ENCODE measurements at regions not wholly inside any gene's neighbourhood (a gene's known extent, or its start where the extent isn't known, plus 50 kb on each side); places are given as distances from the start of the nearest gene placed in this dataset.

- Mint-ChIP-seq H3K27ac (no peak overlapping the region), H3K4me3 (no peak overlapping the region), H3K9me3 (no peaks in the 10 kb centered on the region), H3K4me1 (peaks cover 31% of the 10 kb centered on the region), H3K36me3 (ENCODE audit: low read depth) (no peaks in the 10 kb centered on the region), H3K27me3 (ENCODE audit: insufficient read depth) (peaks cover 31% of the 10 kb centered on the region)
- Histone ChIP-seq H3K4me3 (ENCODE audit: low read length) (no peak overlapping the region), H3K9me3 (ENCODE audit: control insufficient read depth, low read length) (no peaks in the 10 kb centered on the region), H3K27me3 (ENCODE audit: control insufficient read depth, insufficient read depth, low read length, poor library complexity, severe bottlenecking) (no peaks in the 10 kb centered on the region), H3K36me3 (ENCODE audit: control insufficient read depth, insufficient read depth, low read length) (no peaks in the 10 kb centered on the region), H3K9ac (ENCODE audit: extremely low read depth, low read length, poor library complexity, severe bottlenecking) (no peak overlapping the region), H3K27ac (ENCODE audit: low read depth, low read length) (no peak overlapping the region), H3K4me1 (ENCODE audit: control insufficient read depth, insufficient read depth, low read length) (peaks cover 7% of the 10 kb centered on the region)
- TF ChIP-seq CTCF (conservative IDR thresholded peaks at IDR 0.05), result no peak
- WGBS, 2 experiments (ENCODE audit: insufficient coverage in 1 of 2, insufficient read length in 1 of 2), result 96 to 100% methylated on average over 3 to 6 of the region's 6 CpGs
- no peak for DNase-seq
Measured at GRCh38 chr10:52450762-52451291, 136.7 kb downstream of the DKK1 start.

- Histone ChIP-seq H3K4me3 (ENCODE audit: low read length) (no peak overlapping the region), H3K27me3 (ENCODE audit: control insufficient read depth, insufficient read depth, low read length, poor library complexity, severe bottlenecking) (no peaks in the 10 kb centered on the region), H3K36me3 (ENCODE audit: control insufficient read depth, insufficient read depth, low read length) (no peaks in the 10 kb centered on the region), H3K9me3 (ENCODE audit: control insufficient read depth, low read length) (no peaks in the 10 kb centered on the region), H3K9ac (ENCODE audit: extremely low read depth, low read length, poor library complexity, severe bottlenecking) (no peak overlapping the region), H3K4me1 (ENCODE audit: control insufficient read depth, insufficient read depth, low read length) (peaks cover 7% of the 10 kb centered on the region), H3K27ac (ENCODE audit: low read depth, low read length) (no peak overlapping the region)
- no peaks in the 10 kb centered on the region for H3K36me3 Mint-ChIP-seq (ENCODE audit: low read depth)
- TF ChIP-seq CTCF (conservative IDR thresholded peaks at IDR 0.05), result no peak
- no peak for DNase-seq
- H3K27me3 Mint-ChIP-seq (ENCODE audit: insufficient read depth), result peaks cover 31% of the 10 kb centered on the region
- H3K4me1 Mint-ChIP-seq, result peaks cover 26% of the 10 kb centered on the region
- H3K4me3 Mint-ChIP-seq, result no peak overlapping the region
- no peaks in the 10 kb centered on the region for H3K9me3 Mint-ChIP-seq
- H3K27ac Mint-ChIP-seq, result no peak overlapping the region
Measured at GRCh38 chr10:52451817-52452216, 137.7 kb downstream of the DKK1 start.

GRCh38 chr10:52452600-52453493 is 138.8 kb downstream of the DKK1 start:
- DNase-seq, result peak; percentile 46
- H3K4me1 ChIP-seq (ENCODE audit: control insufficient read depth, insufficient read depth, low read length), result peaks cover 7% of the 10 kb centered on the region
- no peaks in the 10 kb centered on the region for H3K9me3 ChIP-seq (ENCODE audit: control insufficient read depth, low read length)
- no peak overlapping the region for H3K4me3 Mint-ChIP-seq
- no peaks in the 10 kb centered on the region for H3K36me3 ChIP-seq (ENCODE audit: control insufficient read depth, insufficient read depth, low read length)
- H3K9me3 Mint-ChIP-seq, result no peaks in the 10 kb centered on the region
- no peak overlapping the region for H3K4me3 ChIP-seq (ENCODE audit: low read length)
- peaks cover 26% of the 10 kb centered on the region for H3K4me1 Mint-ChIP-seq
- WGBS, 2 experiments (ENCODE audit: insufficient coverage in 1 of 2, insufficient read length in 1 of 2), result 55 to 85% methylated on average over 5 to 12 of the region's 12 CpGs
- no peak overlapping the region for H3K27ac ChIP-seq (ENCODE audit: low read depth, low read length)
- no peaks in the 10 kb centered on the region for H3K27me3 ChIP-seq (ENCODE audit: control insufficient read depth, insufficient read depth, low read length, poor library complexity, severe bottlenecking)
- H3K27me3 Mint-ChIP-seq (ENCODE audit: insufficient read depth), result peaks cover 30% of the 10 kb centered on the region
- no peak overlapping the region for H3K9ac ChIP-seq (ENCODE audit: extremely low read depth, low read length, poor library complexity, severe bottlenecking)
- H3K36me3 Mint-ChIP-seq (ENCODE audit: low read depth), result no peaks in the 10 kb centered on the region
- no peak for TF ChIP-seq CTCF (conservative IDR thresholded peaks at IDR 0.05)
- H3K27ac Mint-ChIP-seq, result no peak overlapping the region
